ENCODE measurements at regions not wholly inside any gene's neighbourhood (a gene's known extent, or its start where the extent isn't known, plus 50 kb on each side); places are given as distances from the start of the nearest gene placed in this dataset.

GRCh38 chr4:95985051-95985450 is 145.2 kb downstream of the PDHA2 start:
- TF ChIP-seq CTCF (IDR thresholded peaks at IDR 0.05 in 2 of 3, conservative IDR thresholded peaks at IDR 0.05 in 1 of 3; ENCODE audit: borderline replicate concordance in 1 of 3, insufficient read depth in 1 of 3, low read depth in 2 of 3, low read length in 2 of 3), result no peak
- TF ChIP-seq SRF (IDR thresholded peaks at IDR 0.05; ENCODE audit: low read depth), result no peak
- TF ChIP-seq ELF1 (IDR thresholded peaks at IDR 0.05; ENCODE audit: borderline replicate concordance, low read depth), result no peak
- no peak for TF ChIP-seq EZH2 (IDR thresholded peaks at IDR 0.05)
- TF ChIP-seq MAX (IDR thresholded peaks at IDR 0.05), result no peak
- TF ChIP-seq POLR2A (IDR thresholded peaks at IDR 0.05; ENCODE audit: borderline replicate concordance, extremely low read depth, insufficient read depth, insufficient read length), result no peak
- no peak for TF ChIP-seq SIN3A (IDR thresholded peaks at IDR 0.05; ENCODE audit: low read depth)
